HG02759 (cell line): ENCODE measurements at regions not wholly inside any gene's neighbourhood (a gene's known extent, or its start where the extent isn't known, plus 50 kb on each side); places are given as distances from the start of the nearest gene placed in this dataset.
A peak's percentile ranks its signal among the peaks of the same experiment; 100 is the strongest.
"Not testable (repeated sequence)": the region's sequence is repeated elsewhere in the genome, so short reads cannot be mapped to it uniquely, and the experiment has no call there.

ENCODE experiments used
- ATAC-seq: cut with Tn5 transposase; IDR thresholded peaks from one replicate; pipeline ENCODE4 v1.9.1; 2021; ENCODE audit warnings: mild to moderate bottlenecking, moderate library complexity; ENCODE audit not compliant: unreplicated experiment

DNA sequence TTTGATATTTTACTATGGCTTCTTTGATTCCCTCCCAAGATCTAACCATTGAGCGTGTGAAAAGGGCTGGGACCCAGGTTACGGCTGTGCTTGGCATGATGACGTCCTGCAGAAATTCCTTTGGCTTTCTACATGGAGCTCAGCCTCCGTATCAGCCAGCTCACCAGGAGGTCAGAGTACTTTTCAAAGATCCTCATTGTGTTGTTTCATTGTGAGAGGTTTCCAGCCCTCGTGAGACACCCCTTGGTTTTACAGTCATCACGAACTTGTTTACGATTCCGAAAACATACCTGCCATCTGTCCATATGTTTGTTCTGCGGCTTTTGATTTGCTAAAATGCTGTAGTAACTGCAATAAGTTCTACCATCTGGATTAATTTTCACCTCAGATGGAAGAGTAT, 453.1 kb downstream of the TMEM121 start:
- ATAC-seq: no peak

DNA sequence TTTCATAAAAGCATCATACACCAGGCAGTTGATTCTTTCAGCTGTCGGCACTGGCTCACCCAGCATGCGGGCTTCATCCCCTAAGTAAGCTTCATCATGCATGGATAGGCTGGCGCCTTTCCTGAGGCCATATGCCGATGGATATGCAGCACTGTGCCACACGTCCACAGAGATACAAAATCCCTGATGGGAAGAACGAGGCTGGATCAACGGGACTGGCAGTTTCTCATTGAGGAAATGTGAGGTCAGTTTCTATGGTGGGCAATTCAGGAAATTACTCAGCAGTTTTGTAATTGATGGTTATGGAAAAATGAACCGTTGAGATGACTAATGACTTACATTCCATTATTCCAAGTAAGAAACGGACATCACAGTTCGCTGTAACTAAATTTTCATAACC, 453.8 kb downstream of the TMEM121 start:
- ATAC-seq: no peak

DNA sequence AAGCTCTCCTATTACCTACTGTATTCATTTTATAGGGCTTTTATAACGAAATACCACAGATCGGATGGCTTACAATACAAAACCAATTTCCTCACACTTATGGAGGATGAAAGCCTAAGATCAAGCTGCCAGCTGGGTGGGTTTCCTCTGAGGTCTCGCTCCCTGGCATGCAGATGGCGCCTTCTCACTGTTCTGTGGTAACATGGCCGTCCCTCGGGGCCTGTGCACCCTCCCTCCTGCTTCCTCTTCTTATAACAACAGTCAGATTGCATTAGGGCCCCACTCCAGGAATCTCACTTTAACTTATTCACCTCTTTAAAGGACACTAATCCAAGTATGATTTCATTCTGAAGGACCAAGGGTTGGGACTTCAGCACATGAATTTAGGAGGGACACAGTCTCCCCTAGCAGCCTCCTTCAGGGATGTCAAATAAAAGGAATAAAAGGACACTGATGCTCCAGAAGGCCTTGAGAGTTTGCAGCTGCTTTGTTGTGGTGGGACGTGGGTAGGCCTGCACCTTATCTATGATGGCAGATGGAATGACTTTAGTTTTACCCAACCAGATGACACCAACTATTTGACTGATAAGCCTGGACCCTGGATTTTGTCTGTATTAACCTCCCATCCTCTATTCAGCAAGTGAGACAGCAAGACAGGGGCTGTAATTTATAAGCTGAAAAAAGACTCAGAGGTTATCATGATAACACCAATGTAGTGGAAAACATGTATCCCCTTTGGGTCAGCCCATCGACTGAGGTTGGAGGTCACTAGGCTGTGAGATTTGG, 455.3 kb downstream of the TMEM121 start:
- not testable (repeated sequence) for ATAC-seq

DNA sequence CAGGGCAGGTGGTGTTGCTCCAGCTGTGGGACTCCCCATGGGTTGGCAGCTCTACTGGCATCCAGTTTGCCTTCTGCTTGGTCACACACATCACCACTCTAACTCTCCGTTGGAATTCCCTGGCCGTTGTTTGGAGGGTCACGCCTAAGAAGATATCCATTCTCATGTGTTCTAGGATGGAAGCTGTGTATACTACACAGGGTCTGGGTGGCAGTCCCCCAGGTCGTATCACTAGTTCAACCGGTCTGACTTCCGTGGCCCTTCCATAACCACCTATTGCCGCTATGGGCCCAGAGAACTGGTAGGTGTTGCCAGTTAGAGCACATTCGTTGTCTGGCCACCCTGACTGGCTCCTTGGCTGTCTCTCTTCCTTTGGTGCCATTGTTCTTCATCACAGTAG, 456.3 kb downstream of the TMEM121 start:
- ATAC-seq: no peak

DNA sequence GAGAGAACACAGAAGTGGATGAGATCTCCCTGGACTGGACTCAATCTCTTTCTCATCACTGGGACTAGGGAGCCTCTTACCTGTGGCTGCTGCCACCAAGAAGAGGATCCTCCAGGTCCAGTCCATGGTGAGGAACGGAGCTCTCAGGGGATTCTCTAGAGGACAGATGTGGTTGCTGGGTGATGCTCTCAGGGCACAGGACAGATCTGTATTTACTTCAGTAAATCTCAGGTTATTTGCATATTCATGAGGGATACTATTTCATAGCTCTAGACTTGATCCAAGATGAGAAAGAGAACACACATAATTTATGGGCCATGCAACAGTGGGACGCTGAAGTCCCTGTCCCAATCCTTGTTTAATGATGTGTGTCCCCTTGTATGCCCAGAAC, 460.5 kb downstream of the TMEM121 start:
- no peak for ATAC-seq

DNA sequence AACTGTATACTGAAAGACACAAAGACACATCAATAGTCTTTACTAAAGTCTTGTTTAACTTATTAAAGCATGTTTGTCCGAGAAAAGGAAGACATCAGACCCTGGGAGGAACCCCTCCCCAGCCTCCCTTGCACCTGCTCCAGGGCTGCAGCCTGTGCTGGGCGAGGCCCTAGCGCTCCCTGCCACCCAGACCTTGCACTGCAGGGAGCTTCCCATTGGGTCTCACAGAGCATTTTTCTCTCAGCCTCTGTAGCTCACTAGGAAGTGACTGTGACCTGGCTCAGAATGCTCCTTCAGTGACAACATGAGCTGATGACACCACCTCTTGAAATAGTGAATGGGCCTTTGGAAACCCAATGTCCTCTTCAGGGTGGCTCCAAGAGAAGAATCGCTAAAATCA, 461.2 kb downstream of the TMEM121 start:
- ATAC-seq: no peak

DNA sequence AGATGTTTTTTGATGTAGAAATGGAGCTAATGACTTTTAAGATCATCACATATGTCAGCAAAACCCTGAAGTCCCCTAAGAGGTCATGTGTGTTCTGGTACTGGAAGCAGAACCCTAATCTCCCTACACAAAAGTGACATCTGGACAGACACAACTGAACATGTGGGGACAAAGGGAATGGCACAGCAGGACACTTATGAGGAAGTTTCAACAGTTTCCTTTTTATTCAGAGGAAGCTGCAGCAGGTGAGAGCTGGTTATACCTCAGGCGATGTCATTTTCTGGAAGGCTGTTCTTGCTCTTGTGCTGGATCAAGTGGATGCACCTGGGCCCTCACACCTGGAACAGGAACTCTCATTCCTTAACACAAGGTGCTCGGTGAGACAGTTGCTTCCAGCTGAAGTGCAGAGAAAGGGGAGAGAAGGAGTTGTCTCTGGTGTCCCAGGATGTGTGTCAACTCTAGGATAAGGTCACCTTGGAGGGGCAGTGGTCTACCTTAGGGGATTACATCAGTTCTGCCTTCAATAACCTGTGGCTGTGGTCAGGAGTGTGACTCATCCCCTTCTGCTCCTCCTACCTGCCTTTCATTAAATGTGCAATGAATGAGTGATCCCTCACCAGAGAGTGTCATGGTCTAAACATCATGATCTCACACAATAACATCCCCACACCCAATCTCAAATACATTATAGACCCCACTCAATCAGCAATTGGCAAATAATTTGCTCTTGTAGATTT, 463.4 kb downstream of the TMEM121 start:
- ATAC-seq: no peak

DNA sequence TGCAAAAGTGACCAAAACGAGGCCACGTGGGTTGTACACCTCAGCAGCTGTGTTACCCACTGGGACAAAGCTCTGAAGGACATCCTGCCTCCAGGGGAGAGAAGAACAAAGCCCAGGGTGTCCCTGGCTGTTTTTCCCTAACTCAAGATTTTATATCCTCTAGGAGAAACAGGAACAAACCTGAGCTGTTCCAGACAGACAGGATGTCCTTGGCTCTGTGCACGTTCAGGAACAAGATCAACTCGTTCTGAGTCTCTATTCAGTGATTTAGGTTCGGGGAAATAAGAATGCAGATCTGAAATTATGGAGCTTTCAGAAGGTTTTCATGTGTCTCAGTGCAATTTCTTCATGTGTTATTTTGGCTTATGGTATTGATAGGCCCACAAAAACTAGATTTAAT, 465.3 kb downstream of the TMEM121 start:
- not testable (repeated sequence) for ATAC-seq

DNA sequence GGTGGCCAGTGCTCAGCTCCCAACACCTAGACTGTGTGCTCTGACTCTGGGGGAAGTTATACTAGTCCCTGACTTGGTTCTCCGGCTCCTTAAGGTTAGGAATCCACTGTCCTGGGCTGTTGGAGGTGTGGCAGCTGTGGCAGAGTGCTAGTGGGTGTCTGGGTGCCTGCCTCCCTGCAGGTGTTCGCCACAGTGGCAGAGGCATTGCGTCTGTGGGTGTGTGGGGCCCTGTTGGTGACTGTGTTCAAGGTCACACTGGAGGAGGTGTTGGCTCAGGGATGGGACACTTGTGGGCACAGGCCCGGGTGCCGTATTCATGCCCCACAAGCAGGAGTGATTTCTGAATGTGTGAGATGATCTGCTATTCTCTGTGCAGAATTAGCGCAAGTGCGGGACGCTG, 467.4 kb downstream of the TMEM121 start:
- no peak for ATAC-seq

DNA sequence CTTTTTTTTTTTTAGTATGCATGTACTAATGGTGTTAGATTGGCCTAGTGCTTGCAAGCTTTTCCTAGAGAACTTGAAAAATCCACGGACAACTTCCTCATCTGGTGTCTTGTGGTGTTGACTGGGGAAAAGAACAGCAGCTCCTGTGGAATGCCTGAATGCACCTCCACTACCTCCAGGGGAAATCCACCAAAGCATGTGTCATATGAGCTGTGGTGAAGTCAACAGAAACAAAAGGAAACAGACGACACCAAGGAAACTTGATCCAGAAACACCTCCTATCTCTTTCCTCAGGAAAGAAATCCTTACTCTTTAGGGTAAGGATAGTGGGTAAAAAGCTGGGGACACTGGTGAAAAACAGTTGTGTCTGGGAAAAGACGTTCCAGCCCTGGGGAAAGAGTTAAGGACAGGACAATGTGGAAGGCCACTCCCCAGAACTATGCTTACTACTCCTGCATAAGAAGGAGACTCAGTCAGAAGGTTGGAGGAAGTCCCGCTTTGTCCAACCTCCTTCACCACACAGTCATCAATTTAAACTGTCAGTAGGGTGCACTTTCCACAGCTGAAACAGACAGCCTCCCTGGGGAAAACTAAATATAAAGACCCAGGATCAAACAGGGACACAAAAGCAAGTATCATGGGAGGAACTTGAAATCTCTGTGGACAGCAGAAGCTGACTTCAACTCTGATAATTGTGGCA, 468.8 kb downstream of the TMEM121 start:
- ATAC-seq: not testable (repeated sequence)

DNA sequence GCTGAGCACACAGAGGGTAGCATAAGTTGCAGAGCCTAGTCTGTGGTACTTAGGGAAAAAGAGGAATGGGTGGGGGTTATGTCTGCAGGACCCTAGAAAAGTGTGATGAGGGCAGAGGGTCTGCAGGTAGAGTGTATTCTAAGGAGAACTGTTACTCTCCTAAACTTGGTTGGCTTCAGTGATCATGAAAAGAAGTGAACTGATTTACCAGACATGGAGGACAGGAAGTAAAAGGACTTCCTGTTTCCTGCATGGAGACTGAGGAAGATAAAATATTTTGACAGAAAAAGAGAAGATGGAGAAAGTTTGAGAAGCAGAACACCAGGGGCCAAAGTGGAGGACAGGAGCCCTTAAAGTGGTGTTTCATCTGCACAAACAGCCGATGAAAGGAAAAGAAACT, 472.2 kb downstream of the TMEM121 start:
- not testable (repeated sequence) for ATAC-seq

DNA sequence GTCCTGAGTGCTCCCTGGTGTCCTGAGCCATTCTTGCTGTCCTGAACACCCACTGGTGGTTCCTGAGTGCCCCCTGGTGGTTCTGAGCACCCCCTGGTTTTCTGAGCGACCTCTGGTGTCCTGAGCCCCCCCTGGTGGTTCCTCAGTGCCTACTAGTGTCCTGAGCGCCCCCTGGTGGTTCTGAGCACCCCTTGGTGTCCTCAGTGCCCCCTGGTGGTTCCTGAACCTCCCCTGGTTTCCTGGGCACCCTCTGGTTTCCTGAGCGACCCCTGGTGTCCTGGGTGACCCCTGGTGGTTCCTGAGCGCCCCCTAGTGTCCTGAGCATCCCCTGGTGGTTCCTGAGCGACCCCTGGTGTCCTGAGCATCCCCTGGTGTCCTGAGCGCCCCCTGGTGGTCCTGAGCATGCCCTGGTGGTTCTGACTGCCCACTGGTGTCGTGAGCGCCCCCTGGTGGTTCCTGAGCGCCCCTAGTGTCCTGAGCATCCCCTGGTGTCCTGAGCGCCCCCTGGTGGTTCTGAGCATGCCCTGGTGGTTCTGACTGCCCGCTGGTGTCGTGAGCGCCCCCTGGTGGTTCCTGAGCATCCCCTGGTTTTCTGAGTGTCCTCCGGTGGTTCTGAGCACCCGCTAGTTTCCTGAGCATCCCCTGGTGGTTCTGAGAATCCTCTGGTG, 473.1 kb downstream of the TMEM121 start:
- peak; percentile 91 for ATAC-seq

DNA sequence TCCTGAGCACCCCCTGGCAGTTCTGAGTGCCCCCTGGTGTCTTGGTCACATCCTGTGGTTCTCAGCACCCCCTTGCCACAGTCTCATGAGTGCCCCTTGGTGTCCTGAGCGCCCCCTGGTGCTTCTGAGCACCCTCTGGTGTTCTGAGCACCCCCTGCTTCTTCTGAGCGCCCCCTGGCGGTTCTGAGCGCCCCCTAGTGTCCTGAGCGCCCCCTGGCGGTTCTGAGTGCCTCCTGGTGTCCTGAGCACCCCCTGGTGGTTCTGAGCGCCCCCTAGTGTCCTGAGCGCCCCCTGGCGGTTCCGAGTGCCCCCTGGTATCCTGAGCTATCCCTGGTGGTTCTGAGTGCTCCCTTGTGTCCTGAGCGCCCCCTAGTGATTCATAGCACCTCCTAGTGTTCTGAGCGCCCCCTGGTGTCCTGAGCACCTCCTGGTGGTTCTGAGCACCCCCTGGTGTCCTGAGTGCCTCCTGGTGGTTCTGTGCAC, 473.7 kb downstream of the TMEM121 start:
- ATAC-seq: peak; percentile 34

DNA sequence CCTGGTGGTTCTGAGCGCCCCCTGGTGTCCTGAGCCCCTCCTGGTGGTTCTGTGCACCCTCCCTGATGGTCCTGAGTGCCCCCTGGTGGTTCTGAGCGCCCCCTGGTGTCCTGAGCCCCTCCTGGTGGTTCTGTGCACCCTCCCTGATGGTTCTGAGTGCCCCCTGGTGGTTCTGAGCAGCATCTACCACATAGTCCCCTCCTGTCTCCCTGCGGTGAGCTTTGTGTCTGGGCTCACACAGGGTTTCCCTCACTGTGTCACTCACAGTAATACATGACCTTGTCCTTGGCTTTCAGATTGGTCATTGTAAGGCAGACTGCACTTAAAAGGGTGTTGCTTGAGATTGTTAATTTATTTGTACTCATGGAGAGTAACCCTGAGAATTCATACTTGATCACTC, 474.9 kb downstream of the TMEM121 start:
- ATAC-seq: not testable (repeated sequence)

DNA sequence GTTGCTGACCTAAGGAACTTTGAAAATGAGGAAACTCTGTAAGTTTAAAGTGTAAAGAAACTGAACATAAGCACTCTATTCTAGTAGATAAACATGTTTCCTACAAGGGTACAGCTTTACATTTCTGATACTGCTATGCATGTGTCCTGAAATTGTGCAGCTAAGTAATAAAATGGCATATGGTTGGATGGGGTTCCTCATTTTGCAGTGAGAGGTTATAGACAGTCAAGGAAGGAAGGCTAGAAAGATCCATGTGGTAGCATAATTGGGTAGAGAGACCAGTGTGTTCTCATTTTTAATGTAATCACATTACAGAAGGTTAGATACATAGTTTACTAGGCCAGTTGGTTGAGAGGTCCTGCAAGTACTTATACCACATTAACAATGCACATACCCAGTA, 477.0 kb downstream of the TMEM121 start:
- no peak for ATAC-seq

DNA sequence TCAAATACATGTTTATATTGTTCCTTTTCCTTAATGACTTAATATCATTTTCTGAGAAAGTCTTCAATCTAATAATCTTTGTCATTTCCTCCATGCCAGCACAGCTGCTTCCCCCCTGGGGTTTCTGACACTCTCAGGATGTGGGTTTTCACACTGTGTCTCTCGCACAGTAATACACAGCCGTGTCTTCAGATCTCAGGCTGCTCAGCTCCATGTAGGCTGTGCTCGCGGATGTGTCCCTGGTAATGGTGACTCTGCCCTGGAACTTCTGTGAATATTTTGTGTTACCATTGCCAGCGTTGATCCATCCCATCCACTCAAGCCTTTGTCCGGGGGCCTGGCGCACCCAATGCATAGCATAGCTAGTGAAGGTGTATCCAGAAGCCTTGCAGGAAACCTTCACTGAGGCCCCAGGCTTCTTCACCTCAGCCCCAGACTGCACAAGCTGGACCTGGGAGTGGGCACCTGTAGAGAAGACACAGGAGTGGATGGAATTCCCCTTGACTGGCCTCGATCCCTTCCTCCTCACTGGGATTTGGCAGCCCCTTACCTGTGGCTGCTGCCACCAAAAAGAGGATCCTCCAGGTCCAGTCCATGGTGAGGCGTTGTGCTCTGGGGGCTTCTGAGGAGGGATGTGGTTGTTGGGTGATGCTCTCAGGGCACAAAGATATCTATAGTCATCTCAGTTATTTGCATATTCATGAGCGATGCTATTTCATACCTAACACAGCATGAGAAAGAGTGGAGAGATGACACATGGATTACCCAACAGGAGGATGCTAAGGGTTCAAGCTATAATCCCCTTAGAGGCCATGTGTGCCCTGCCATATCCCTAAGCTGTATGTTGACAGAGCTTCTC, 478.8 kb downstream of the TMEM121 start:
- not testable (repeated sequence) for ATAC-seq

DNA sequence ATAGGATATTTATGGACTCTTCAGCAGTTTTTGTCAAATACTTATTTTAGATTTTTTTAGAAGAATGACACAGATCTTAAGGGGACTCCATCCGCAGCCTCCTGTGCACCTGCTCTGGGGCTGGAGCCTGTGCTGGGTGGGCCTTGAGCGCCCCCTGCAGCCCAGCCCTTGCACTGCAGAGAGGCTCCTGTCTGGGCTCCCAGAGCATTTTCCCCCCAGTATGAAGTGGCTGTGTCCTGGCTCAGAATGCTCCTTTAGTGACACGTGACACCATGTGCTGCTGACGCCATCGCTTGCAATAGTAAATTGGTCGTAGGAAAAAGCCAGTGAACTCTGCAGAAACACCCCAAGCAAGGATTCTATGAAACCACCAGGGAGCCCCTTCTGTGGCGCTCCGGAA, 479.7 kb downstream of the TMEM121 start:
- ATAC-seq: not testable (repeated sequence)

DNA sequence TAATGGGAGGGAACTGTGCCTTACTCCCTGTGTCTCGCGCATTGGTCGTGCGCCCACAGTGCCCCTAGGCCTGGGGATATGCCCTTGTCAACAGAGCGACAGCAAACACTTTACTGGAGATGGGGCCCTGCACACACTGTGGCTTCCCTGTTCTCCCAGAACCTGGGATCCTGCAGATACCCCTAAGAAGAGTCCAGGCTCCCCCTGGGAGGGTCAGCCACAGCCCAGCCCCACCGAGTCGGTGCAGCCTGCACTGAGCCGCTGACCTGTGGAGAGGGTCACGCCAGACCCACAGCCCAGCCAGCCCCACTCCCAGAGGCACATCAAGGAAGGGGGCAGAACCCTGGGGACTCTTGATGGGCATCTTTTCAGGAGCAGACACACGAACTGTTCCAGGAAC, 480.3 kb downstream of the TMEM121 start:
- not testable (repeated sequence) for ATAC-seq

DNA sequence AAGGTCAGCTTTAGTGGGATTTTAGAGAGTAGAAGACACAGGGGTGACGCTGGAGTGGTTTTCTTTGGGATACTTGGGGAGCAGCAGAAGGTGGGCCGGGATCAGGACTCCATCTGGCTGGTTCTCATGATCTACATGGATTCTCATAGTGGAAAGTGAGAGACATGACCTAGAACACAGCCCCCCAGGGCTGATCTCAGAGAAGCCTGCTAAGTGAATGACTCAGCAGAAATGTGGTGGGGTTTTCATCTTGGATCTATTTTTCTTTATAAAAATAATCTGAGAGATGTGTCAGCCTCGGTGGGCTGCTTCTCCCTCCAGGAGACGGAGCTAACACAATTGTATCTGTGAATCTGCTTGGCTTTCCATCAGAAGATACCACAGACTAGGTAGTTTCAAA, 484.4 kb downstream of the TMEM121 start:
- ATAC-seq: no peak
